ENCODE measurements at regions not wholly inside any gene's neighbourhood (a gene's known extent, or its start where the extent isn't known, plus 50 kb on each side); places are given as distances from the start of the nearest gene placed in this dataset.

- TF ChIP-seq, protein P1, sequence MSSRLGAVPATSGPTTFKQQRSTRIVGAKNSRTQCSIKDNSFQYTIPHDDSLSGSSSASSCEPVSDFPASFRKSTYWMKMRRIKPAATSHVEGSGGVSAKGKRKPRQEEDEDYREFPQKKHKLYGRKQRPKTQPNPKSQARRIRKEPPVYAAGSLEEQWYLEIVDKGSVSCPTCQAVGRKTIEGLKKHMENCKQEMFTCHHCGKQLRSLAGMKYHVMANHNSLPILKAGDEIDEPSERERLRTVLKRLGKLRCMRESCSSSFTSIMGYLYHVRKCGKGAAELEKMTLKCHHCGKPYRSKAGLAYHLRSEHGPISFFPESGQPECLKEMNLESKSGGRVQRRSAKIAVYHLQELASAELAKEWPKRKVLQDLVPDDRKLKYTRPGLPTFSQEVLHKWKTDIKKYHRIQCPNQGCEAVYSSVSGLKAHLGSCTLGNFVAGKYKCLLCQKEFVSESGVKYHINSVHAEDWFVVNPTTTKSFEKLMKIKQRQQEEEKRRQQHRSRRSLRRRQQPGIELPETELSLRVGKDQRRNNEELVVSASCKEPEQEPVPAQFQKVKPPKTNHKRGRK (CRISPR knock-in tag; IDR thresholded peaks at IDR 0.05; ENCODE audit: borderline replicate concordance), result no peak
- TF ChIP-seq, protein P2, sequence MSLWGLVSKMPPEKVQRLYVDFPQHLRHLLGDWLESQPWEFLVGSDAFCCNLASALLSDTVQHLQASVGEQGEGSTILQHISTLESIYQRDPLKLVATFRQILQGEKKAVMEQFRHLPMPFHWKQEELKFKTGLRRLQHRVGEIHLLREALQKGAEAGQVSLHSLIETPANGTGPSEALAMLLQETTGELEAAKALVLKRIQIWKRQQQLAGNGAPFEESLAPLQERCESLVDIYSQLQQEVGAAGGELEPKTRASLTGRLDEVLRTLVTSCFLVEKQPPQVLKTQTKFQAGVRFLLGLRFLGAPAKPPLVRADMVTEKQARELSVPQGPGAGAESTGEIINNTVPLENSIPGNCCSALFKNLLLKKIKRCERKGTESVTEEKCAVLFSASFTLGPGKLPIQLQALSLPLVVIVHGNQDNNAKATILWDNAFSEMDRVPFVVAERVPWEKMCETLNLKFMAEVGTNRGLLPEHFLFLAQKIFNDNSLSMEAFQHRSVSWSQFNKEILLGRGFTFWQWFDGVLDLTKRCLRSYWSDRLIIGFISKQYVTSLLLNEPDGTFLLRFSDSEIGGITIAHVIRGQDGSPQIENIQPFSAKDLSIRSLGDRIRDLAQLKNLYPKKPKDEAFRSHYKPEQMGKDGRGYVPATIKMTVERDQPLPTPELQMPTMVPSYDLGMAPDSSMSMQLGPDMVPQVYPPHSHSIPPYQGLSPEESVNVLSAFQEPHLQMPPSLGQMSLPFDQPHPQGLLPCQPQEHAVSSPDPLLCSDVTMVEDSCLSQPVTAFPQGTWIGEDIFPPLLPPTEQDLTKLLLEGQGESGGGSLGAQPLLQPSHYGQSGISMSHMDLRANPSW (CRISPR knock-in tag; conservative IDR thresholded peaks at IDR 0.05; ENCODE audit: low read depth), result no peak
- TF ChIP-seq FOXJ3 (CRISPR knock-in tag; IDR thresholded peaks at IDR 0.05; ENCODE audit: borderline replicate concordance) (no peak), MAX (CRISPR knock-in tag; IDR thresholded peaks at IDR 0.05) (no peak), FOXK1 (CRISPR knock-in tag; IDR thresholded peaks at IDR 0.05) (no peak), SMAD4 (CRISPR knock-in tag; IDR thresholded peaks at IDR 0.05) (no peak), GABPB1 (CRISPR knock-in tag; IDR thresholded peaks at IDR 0.05) (no peak), GRHL2 (CRISPR knock-in tag; IDR thresholded peaks at IDR 0.05; ENCODE audit: insufficient replicate concordance, severe bottlenecking) (no peak), NFATC4 (CRISPR knock-in tag; IDR thresholded peaks at IDR 0.05) (no peak), NR2C2 (CRISPR knock-in tag; IDR thresholded peaks at IDR 0.05) (no peak), ARID4B (CRISPR knock-in tag; IDR thresholded peaks at IDR 0.05; ENCODE audit: borderline replicate concordance) (no peak), OVOL2 (CRISPR knock-in tag; IDR thresholded peaks at IDR 0.05; ENCODE audit: borderline replicate concordance) (no peak), ZBTB21 (CRISPR knock-in tag; IDR thresholded peaks at IDR 0.05; ENCODE audit: borderline replicate concordance) (no peak), ZNF671 (CRISPR knock-in tag; IDR thresholded peaks at IDR 0.05) (no peak), TP53 (CRISPR knock-in tag; IDR thresholded peaks at IDR 0.05) (no peak)
Observed at GRCh38 chr7:82674268-82674667, 230.7 kb upstream of the CACNA2D1 start (continued).

DNA sequence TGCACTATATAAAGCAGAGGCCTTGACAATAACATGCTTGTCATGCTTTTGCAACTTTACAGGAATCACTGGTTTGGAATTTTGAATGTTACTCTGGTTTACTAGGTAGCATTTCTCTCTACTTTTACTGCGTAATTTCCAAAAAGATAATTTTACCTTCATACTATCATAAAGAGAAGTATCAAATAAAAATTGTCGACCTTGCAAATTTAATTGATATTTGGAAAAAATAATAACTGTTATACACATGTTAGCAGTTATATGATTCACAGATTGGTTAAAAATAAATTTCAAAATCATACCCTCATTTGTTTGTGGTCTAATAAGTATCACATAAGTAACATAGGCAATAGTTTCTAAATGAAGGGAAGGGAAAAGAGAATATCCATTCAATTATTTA lies 228.5 kb upstream of the CACNA2D1 start:
- H3K4me1 Mint-ChIP-seq, result peaks cover 1% of the 10 kb centered on the region
- no peaks in the 10 kb centered on the region for H3K27me3 Mint-ChIP-seq (ENCODE audit: low read depth)
- DNase-seq (ENCODE audit: low spot score) (no peak), ATAC-seq (no peak)
- no peaks in the 10 kb centered on the region for H3K9me3 Mint-ChIP-seq
- H3K27ac Mint-ChIP-seq, result no peak overlapping the region
- ChIA-PET CTCF (no interaction called here), POLR2A (no interaction called here)
- no peak overlapping the region for H3K4me3 Mint-ChIP-seq
- no peaks in the 10 kb centered on the region for H3K36me3 Mint-ChIP-seq
- TF ChIP-seq HMGA2 (CRISPR knock-in tag; IDR thresholded peaks at IDR 0.05) (no peak), ARID4B (CRISPR knock-in tag; IDR thresholded peaks at IDR 0.05; ENCODE audit: borderline replicate concordance) (no peak), OVOL2 (CRISPR knock-in tag; IDR thresholded peaks at IDR 0.05; ENCODE audit: borderline replicate concordance) (no peak), SOX15 (CRISPR knock-in tag; IDR thresholded peaks at IDR 0.05) (no peak), ZNF396 (CRISPR knock-in tag; IDR thresholded peaks at IDR 0.05; ENCODE audit: borderline replicate concordance) (no peak), MAX (CRISPR knock-in tag; IDR thresholded peaks at IDR 0.05) (no peak), ESRRA (CRISPR knock-in tag; IDR thresholded peaks at IDR 0.05; ENCODE audit: borderline replicate concordance) (no peak), ZBTB21 (CRISPR knock-in tag; IDR thresholded peaks at IDR 0.05; ENCODE audit: borderline replicate concordance) (no peak)
- TF ChIP-seq, protein P3, sequence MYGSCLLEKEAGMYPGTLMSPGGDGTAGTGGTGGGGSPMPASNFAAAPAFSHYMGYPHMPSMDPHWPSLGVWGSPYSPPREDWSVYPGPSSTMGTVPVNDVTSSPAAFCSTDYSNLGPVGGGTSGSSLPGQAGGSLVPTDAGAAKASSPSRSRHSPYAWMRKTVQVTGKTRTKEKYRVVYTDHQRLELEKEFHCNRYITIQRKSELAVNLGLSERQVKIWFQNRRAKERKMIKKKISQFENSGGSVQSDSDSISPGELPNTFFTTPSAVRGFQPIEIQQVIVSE (CRISPR knock-in tag; IDR thresholded peaks at IDR 0.05; ENCODE audit: borderline replicate concordance), result no peak
- TF ChIP-seq, protein P4, sequence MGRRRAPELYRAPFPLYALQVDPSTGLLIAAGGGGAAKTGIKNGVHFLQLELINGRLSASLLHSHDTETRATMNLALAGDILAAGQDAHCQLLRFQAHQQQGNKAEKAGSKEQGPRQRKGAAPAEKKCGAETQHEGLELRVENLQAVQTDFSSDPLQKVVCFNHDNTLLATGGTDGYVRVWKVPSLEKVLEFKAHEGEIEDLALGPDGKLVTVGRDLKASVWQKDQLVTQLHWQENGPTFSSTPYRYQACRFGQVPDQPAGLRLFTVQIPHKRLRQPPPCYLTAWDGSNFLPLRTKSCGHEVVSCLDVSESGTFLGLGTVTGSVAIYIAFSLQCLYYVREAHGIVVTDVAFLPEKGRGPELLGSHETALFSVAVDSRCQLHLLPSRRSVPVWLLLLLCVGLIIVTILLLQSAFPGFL (CRISPR knock-in tag; IDR thresholded peaks at IDR 0.05; ENCODE audit: borderline replicate concordance), result no peak
